Tibial nerve (tissue), 4 donors: ENCODE measurements at regions not wholly inside any gene's neighbourhood (a gene's known extent, or its start where the extent isn't known, plus 50 kb on each side); places are given as distances from the start of the nearest gene placed in this dataset.

Source experiments
- CTCF ChIP-seq, 5 experiments: fragments of 200-600 bp in 3 of 5; fragments of 450-650 bp in 2 of 5; sonication (generic) in 3 of 5; IDR thresholded peaks; one replicate each; pipeline ENCODE4 v1.5.1; 2016 to 2019; ENCODE audit warnings: antibody characterized with exemption in 5 of 5, mild to moderate bottlenecking in 3 of 5, moderate library complexity in 2 of 5
- EP300 ChIP-seq, 2 donors: sonication (generic); formaldehyde crosslinking; IDR thresholded peaks; one replicate each; pipeline ENCODE4 v1.6.1; 2017; ENCODE audit warnings: antibody characterized with exemption in 2 of 2, mild to moderate bottlenecking in 1 of 2
- POLR2A ChIP-seq, 2 donors: fragments of 450-650 bp; IDR thresholded peaks; one replicate each; pipeline ENCODE4 v1.6.1; 2017; ENCODE audit warnings: antibody characterized with exemption in 2 of 2, mild to moderate bottlenecking in 2 of 2, moderate library complexity in 2 of 2

- TF ChIP-seq CTCF (IDR thresholded peaks at IDR 0.05) (no peak), EP300 (IDR thresholded peaks at IDR 0.05) (no peak), POLR2A (IDR thresholded peaks at IDR 0.05) (no peak)
These were observed 163.8 kb upstream of the SLC28A3 start for GRCh38 chr9:84504360-84504759.
